Mesendoderm (in vitro differentiated cells): ENCODE measurements at regions not wholly inside any gene's neighbourhood (a gene's known extent, or its start where the extent isn't known, plus 50 kb on each side); places are given as distances from the start of the nearest gene placed in this dataset.

Experiments used
- DNase-seq: peaks from one replicate; pipeline ENCODE4 v3.0.0; 2013
- H2AK5ac ChIP-seq: 2 replicates; pipeline ENCODE4 v1.6.1; 2013; ENCODE audit warnings: low read length, inconsistent platforms
- H2BK120ac ChIP-seq: 2 replicates; pipeline ENCODE4 v1.6.1; 2013; ENCODE audit warnings: low read depth, mild to moderate bottlenecking, low read length, moderate library complexity, mixed read lengths
- H2BK15ac ChIP-seq: replicated peaks from 2 replicates; pipeline ENCODE4 v1.6.1; 2013; ENCODE audit warnings: low read depth, mild to moderate bottlenecking, moderate library complexity
- H2BK5ac ChIP-seq: 2 replicates; pipeline ENCODE4 v1.6.1; 2013; ENCODE audit warnings: low read length, inconsistent platforms
- H3K18ac ChIP-seq: 2 replicates; pipeline ENCODE4 v1.6.1; 2013; ENCODE audit warnings: mild to moderate bottlenecking, low read length, mixed read lengths
- H3K23ac ChIP-seq: one replicate; pipeline ENCODE4 v1.6.1; 2013; ENCODE audit warnings: low read length
- H3K27ac ChIP-seq: 2 replicates; pipeline ENCODE4 v1.5.1; 2013; ENCODE audit warnings: low read depth, mild to moderate bottlenecking, inconsistent platforms, low read length, moderate library complexity
- H3K27me3 ChIP-seq: 2 replicates; pipeline ENCODE4 v1.6.1; 2013; ENCODE audit warnings: low read length, control low read depth, mild to moderate bottlenecking, inconsistent platforms; ENCODE audit not compliant: insufficient read depth, poor library complexity
- H3K36me3 ChIP-seq: 2 replicates; pipeline ENCODE4 v1.6.1; 2013; ENCODE audit warnings: low read length, inconsistent platforms; ENCODE audit not compliant: control insufficient read depth, insufficient read depth
- H3K4ac ChIP-seq: one replicate; pipeline ENCODE4 v1.6.1; 2013; ENCODE audit warnings: low read depth, mild to moderate bottlenecking, low read length, moderate library complexity
- H3K4me1 ChIP-seq: 2 replicates; pipeline ENCODE4 v1.6.1; 2013; ENCODE audit warnings: low read depth, low read length, inconsistent platforms; ENCODE audit not compliant: control insufficient read depth
- H3K4me2 ChIP-seq: 2 replicates; pipeline ENCODE4 v1.6.1; 2013; ENCODE audit warnings: low read length
- H3K4me3 ChIP-seq: 2 replicates; pipeline ENCODE4 v1.5.1; 2013; ENCODE audit warnings: mild to moderate bottlenecking, low read length
- H3K56ac ChIP-seq: one replicate; pipeline ENCODE4 v1.6.1; 2013; ENCODE audit warnings: low read length
- H3K79me1 ChIP-seq: 2 replicates; pipeline ENCODE4 v1.6.1; 2013; ENCODE audit warnings: low read length, inconsistent platforms
- H3K79me2 ChIP-seq: 2 replicates; pipeline ENCODE4 v1.6.1; 2013; ENCODE audit warnings: mild to moderate bottlenecking, low read length; ENCODE audit not compliant: control insufficient read depth, insufficient read depth
- H3K9ac ChIP-seq: 2 replicates; pipeline ENCODE4 v1.6.1; 2013; ENCODE audit warnings: low read length, inconsistent platforms
- H4K5ac ChIP-seq: one replicate; pipeline ENCODE4 v1.6.1; 2013; ENCODE audit warnings: low read length
- H4K8ac ChIP-seq: one replicate; pipeline ENCODE4 v1.6.1; 2013; ENCODE audit warnings: low read depth, mild to moderate bottlenecking, control low read depth, low read length, moderate library complexity
- WGBS: extraction: QIAGEN DNeasy Blood & Tissue Kit; methylation state at CpG from one replicate; pipeline ENCODE4 v1.1.7; 2013; ENCODE audit warnings: low lambda C conversion rate, missing lambda C conversion rate; ENCODE audit not compliant: insufficient coverage; ENCODE audit errors: extremely low coverage; 5-methylcytosine and 5-hydroxymethylcytosine counted together

DNA sequence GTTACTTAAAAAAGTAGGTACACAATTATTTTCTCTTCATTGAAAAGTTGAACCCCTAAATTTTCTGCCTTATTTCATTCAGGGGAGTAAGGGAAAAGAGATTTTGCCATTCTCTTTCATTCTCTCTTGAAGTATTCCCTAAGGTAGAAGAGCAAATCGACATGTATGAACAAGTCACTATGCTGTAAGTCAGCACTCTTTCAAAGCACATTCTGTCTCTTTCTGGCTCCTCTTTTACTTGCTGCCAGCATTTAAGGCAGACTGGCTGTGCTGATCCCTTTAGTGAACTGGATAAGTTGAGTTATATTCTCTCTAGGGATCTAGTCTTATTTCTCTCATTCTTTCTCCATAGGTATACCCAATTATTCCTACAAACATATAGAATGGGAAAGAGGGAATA, 222.3 kb upstream of the ZWINT start:
- Histone ChIP-seq H3K4ac (no peak overlapping the region), H4K8ac (no peak overlapping the region), H4K5ac (no peak overlapping the region), H3K9ac (no peak overlapping the region), H2AK5ac (no peak overlapping the region), H3K79me1 (no peaks in the 10 kb centered on the region), H3K79me2 (no peaks in the 10 kb centered on the region), H3K27ac (no peak overlapping the region), H3K4me2 (no peak overlapping the region), H3K18ac (no peak overlapping the region), H3K4me1 (no peaks in the 10 kb centered on the region), H3K23ac (no peak overlapping the region), H3K4me3 (no peak overlapping the region), H3K56ac (no peak overlapping the region), H2BK120ac (no peak overlapping the region), H2BK15ac (no peak overlapping the region), H3K36me3 (no peaks in the 10 kb centered on the region), H3K27me3 (no peaks in the 10 kb centered on the region), H2BK5ac (no peak overlapping the region)
- DNase-seq: no peak
- no CpG with 5 or more reads among the region's 1 CpG for WGBS

DNA sequence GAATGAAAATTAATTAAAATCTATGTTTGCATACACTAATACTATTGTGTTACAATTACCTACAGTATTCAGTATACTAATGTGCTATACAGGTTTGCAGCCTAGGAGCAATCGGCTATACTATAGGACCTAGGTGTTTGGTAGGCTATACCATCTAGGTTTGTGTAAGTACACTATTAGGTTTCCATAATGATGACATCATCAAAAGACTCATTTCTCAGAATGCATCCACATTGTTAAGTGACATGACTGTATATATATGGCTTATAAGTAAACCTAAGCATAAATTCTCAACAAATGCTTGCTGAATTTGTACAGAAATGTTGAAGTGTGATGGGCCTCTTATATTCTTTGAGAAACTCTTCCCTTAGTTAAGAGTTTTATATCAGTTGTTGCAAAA, 206.5 kb upstream of the ZWINT start:
- Histone ChIP-seq H2BK120ac (no peak overlapping the region), H3K4ac (no peak overlapping the region), H4K8ac (no peak overlapping the region), H3K18ac (no peak overlapping the region), H3K4me3 (no peak overlapping the region), H4K5ac (no peak overlapping the region), H3K4me1 (no peaks in the 10 kb centered on the region), H3K4me2 (no peak overlapping the region), H3K56ac (no peak overlapping the region), H3K36me3 (no peaks in the 10 kb centered on the region), H3K27me3 (no peaks in the 10 kb centered on the region), H3K23ac (no peak overlapping the region), H2BK5ac (no peak overlapping the region), H3K27ac (no peak overlapping the region), H2BK15ac (no peak overlapping the region), H3K79me1 (no peaks in the 10 kb centered on the region), H2AK5ac (no peak overlapping the region), H3K79me2 (no peaks in the 10 kb centered on the region), H3K9ac (no peak overlapping the region)
- no CpG with 5 or more reads among the region's 1 CpG for WGBS
- DNase-seq: no peak

GRCh38 chr10:56561336-56561735, 200.3 kb upstream of the ZWINT start:
- Histone ChIP-seq H3K4me1 (no peaks in the 10 kb centered on the region), H3K23ac (no peak overlapping the region), H3K27me3 (no peaks in the 10 kb centered on the region), H3K18ac (no peak overlapping the region), H3K79me2 (no peaks in the 10 kb centered on the region), H3K4me3 (no peak overlapping the region), H2BK5ac (no peak overlapping the region), H3K79me1 (no peaks in the 10 kb centered on the region), H2BK15ac (no peak overlapping the region), H3K9ac (no peak overlapping the region), H3K4ac (no peak overlapping the region), H4K8ac (no peak overlapping the region), H3K27ac (no peak overlapping the region), H4K5ac (no peak overlapping the region), H3K4me2 (no peak overlapping the region), H3K56ac (no peak overlapping the region), H3K36me3 (no peaks in the 10 kb centered on the region), H2BK120ac (no peak overlapping the region), H2AK5ac (no peak overlapping the region)
- DNase-seq: no peak
- WGBS: no CpG with 5 or more reads among the region's 3 CpGs

DNA sequence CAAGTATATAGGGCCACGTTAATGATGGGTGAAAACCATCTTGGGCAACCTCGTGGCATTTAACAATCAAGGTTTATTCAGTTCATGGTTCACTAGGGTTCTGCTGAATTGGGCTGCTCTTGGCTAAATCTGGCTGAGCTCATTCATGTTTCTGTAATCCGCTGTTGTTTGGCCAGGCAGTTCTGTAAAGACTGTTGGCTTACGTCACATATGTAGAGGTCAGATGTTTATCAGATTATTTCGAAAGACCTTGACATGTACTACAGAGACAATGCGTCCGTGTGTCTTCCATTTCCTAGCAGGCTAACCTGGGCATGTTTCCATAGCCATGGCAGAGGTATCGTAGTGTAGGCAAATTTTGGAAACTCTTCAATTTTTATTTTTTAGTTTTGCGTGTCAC, 190.0 kb upstream of the ZWINT start:
- H3K27me3 ChIP-seq: no peaks in the 10 kb centered on the region

GRCh38 chr10:56547163-56547562, 186.1 kb upstream of the ZWINT start:
- Histone ChIP-seq H3K9ac (no peak overlapping the region), H3K23ac (no peak overlapping the region), H3K4ac (no peak overlapping the region), H3K27me3 (no peaks in the 10 kb centered on the region), H3K4me1 (no peaks in the 10 kb centered on the region), H3K4me3 (no peak overlapping the region), H3K79me1 (no peaks in the 10 kb centered on the region), H3K79me2 (no peaks in the 10 kb centered on the region), H4K5ac (no peak overlapping the region), H4K8ac (no peak overlapping the region), H2BK5ac (no peak overlapping the region), H3K27ac (no peak overlapping the region), H3K56ac (no peak overlapping the region), H2BK15ac (no peak overlapping the region), H3K18ac (no peak overlapping the region), H3K4me2 (no peak overlapping the region), H2BK120ac (no peak overlapping the region), H3K36me3 (no peaks in the 10 kb centered on the region), H2AK5ac (no peak overlapping the region)
- DNase-seq: no peak
- no CpG with 5 or more reads among the region's 4 CpGs for WGBS

More for the DNA sequence above, 190.0 kb upstream of the ZWINT start:
- no peak overlapping the region for H4K8ac ChIP-seq
- H3K27ac ChIP-seq: no peak overlapping the region
- H3K4me2 ChIP-seq: no peak overlapping the region
- H2AK5ac ChIP-seq: no peak overlapping the region
- H3K56ac ChIP-seq: no peak overlapping the region
- H3K36me3 ChIP-seq: no peaks in the 10 kb centered on the region
- no peak overlapping the region for H3K4me3 ChIP-seq
- H3K79me1 ChIP-seq: no peaks in the 10 kb centered on the region
- no CpG with 5 or more reads among the region's 9 CpGs for WGBS
- H3K79me2 ChIP-seq: no peaks in the 10 kb centered on the region
- H2BK5ac ChIP-seq: no peak overlapping the region
- H3K9ac ChIP-seq: no peak overlapping the region
- no peak overlapping the region for H3K18ac ChIP-seq
- H3K4ac ChIP-seq: no peak overlapping the region
- H2BK120ac ChIP-seq: no peak overlapping the region
- no peak overlapping the region for H2BK15ac ChIP-seq
- H3K4me1 ChIP-seq: no peaks in the 10 kb centered on the region
- H3K23ac ChIP-seq: no peak overlapping the region
- no peak for DNase-seq
- H4K5ac ChIP-seq: no peak overlapping the region

DNA sequence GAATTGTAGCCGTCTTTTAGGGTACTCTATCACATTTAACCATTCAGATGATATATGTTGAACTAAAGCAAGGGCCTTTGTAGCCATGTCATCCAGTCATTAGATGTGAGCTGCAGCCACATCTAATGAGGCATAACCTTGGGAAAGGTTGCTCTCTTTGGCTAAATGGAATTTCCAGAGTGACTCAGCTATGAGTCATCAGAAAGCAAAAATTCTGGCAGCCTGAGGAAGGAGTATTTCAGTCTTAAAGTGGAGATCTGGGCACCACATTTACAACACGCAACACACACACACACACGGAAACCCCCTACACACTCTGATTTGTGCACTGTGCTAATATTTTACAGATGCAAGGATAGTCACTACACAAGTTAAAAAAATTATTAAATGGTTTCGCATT, 176.9 kb upstream of the ZWINT start:
- H3K4ac ChIP-seq: no peak overlapping the region
- no peaks in the 10 kb centered on the region for H3K79me1 ChIP-seq
- H3K4me1 ChIP-seq: no peaks in the 10 kb centered on the region
- no peaks in the 10 kb centered on the region for H3K36me3 ChIP-seq
- H2BK5ac ChIP-seq: no peak overlapping the region
- H3K4me3 ChIP-seq: no peak overlapping the region
- no peak overlapping the region for H2AK5ac ChIP-seq
- H3K4me2 ChIP-seq: no peak overlapping the region
- no peak overlapping the region for H4K8ac ChIP-seq
- no peak overlapping the region for H3K27ac ChIP-seq
- H3K79me2 ChIP-seq: no peaks in the 10 kb centered on the region
- no peak overlapping the region for H3K23ac ChIP-seq
- H2BK120ac ChIP-seq: no peak overlapping the region
- H4K5ac ChIP-seq: no peak overlapping the region
- H3K9ac ChIP-seq: no peak overlapping the region
- DNase-seq: peak; percentile 84
- no peaks in the 10 kb centered on the region for H3K27me3 ChIP-seq
- H2BK15ac ChIP-seq: no peak overlapping the region
- H3K18ac ChIP-seq: no peak overlapping the region
- WGBS: no CpG with 5 or more reads among the region's 4 CpGs
- H3K56ac ChIP-seq: no peak overlapping the region
